ENCODE measurements at regions not wholly inside any gene's neighbourhood (a gene's known extent, or its start where the extent isn't known, plus 50 kb on each side); places are given as distances from the start of the nearest gene placed in this dataset.

DNA sequence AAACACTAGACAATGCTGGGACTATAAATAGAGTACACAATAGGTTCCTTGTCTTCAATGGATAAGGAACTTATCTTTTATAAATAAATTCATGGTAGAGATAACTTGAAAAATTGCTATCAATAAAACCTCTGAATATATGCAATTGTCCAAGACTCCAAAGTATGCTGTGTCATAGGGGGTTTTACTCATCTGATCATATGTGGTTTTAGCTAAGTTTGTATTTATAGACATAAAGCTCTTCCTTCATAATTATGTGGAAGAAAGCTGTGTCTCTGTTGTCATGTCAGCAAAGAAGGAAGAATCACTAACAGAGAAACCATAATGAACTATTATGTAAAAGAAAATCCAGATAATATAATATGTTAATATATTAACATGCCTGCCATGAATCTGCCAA, 111.5 kb upstream of the ATXN7L3B start:
- Histone ChIP-seq H3K27me3 (ENCODE audit: control insufficient read depth in 1 of 2, insufficient read depth in 1 of 2, low read length in 2 of 2) (no peaks in the 10 kb centered on the region), H3K4me3 (ENCODE audit: insufficient read depth in 1 of 2, low read depth in 1 of 2, low read length in 2 of 2) (no peak overlapping the region), H4K8ac (ENCODE audit: low read length) (no peak overlapping the region), H3K36me3 (ENCODE audit: control insufficient read depth in 1 of 2, insufficient read depth in 2 of 2, low read depth in 1 of 2, low read length in 2 of 2) (no peaks in the 10 kb centered on the region), H3K4ac (ENCODE audit: low read depth in 1 of 2, low read length in 2 of 2) (no peak overlapping the region), H2AFZ (ENCODE audit: low read depth, low read length) (no peak overlapping the region), H3K4me2 (ENCODE audit: low read length, poor library complexity, severe bottlenecking) (no peak overlapping the region), H2AK5ac (ENCODE audit: low read length, severe bottlenecking) (no peak overlapping the region), H2BK12ac (ENCODE audit: low read length in 2 of 2) (no peak overlapping the region), H3K4me1 (ENCODE audit: control insufficient read depth, insufficient read depth, low read depth, low read length) (no peaks in the 10 kb centered on the region), H2BK120ac (ENCODE audit: low read depth, low read length) (no peak overlapping the region), H3K9ac (ENCODE audit: low read length) (no peak overlapping the region), H3K18ac (ENCODE audit: low read depth in 1 of 2, low read length in 2 of 2) (no peak overlapping the region), H2BK15ac (ENCODE audit: low read depth, poor library complexity, severe bottlenecking) (no peak overlapping the region), H4K91ac (ENCODE audit: low read length) (no peak overlapping the region), H2BK5ac (ENCODE audit: low read depth, low read length, poor library complexity, severe bottlenecking) (no peak overlapping the region), H3K23ac (ENCODE audit: low read length in 2 of 2) (no peak overlapping the region), H3K79me1 (replicated peaks; ENCODE audit: low read length, poor library complexity, severe bottlenecking) (no peaks in the 10 kb centered on the region), H3K27ac (ENCODE audit: low read length, poor library complexity, severe bottlenecking) (no peak overlapping the region), H3K14ac (ENCODE audit: low read length in 2 of 2) (no peak overlapping the region), H3K9me3 (ENCODE audit: control insufficient read depth, low read length) (no peaks in the 10 kb centered on the region)
- DNase-seq, result no peak

DNA sequence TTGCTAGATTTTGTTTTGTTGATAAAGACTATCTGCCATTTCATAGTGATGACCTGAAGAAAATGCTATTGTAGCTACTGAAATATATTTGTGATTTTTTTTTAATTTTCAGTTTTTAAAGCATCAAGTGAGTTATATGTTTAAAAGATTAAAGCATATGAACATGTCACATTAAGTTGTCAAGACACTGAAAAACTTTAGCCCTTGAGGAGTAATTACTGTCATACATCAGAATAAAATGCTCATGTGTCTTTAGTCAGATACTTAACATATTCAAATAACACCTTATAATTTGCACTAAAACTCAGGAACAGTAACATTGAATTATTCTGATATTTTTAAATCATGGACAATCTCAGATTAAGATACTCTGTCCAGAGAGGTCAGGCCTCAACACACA, 108.1 kb upstream of the ATXN7L3B start:
- H3K4me3 ChIP-seq (ENCODE audit: insufficient read depth in 1 of 2, low read depth in 1 of 2, low read length in 2 of 2), result no peak overlapping the region
- no peak overlapping the region for H3K4me2 ChIP-seq (ENCODE audit: low read length, poor library complexity, severe bottlenecking)
- H2BK15ac ChIP-seq (ENCODE audit: low read depth, poor library complexity, severe bottlenecking), result no peak overlapping the region
- no peak overlapping the region for H3K4ac ChIP-seq (ENCODE audit: low read depth in 1 of 2, low read length in 2 of 2)
- no peak overlapping the region for H2BK5ac ChIP-seq (ENCODE audit: low read depth, low read length, poor library complexity, severe bottlenecking)
- H3K4me1 ChIP-seq (ENCODE audit: control insufficient read depth, insufficient read depth, low read depth, low read length), result no peaks in the 10 kb centered on the region
- H3K14ac ChIP-seq (ENCODE audit: low read length in 2 of 2), result no peak overlapping the region
- H3K27me3 ChIP-seq (ENCODE audit: control insufficient read depth in 1 of 2, insufficient read depth in 1 of 2, low read length in 2 of 2), result no peaks in the 10 kb centered on the region
- H2AK5ac ChIP-seq (ENCODE audit: low read length, severe bottlenecking), result no peak overlapping the region
- H3K18ac ChIP-seq (ENCODE audit: low read depth in 1 of 2, low read length in 2 of 2), result no peak overlapping the region
- DNase-seq, result no peak
- no peak overlapping the region for H4K91ac ChIP-seq (ENCODE audit: low read length)
- H3K79me1 ChIP-seq (replicated peaks; ENCODE audit: low read length, poor library complexity, severe bottlenecking), result no peaks in the 10 kb centered on the region
- no peaks in the 10 kb centered on the region for H3K9me3 ChIP-seq (ENCODE audit: control insufficient read depth, low read length)
- no peak overlapping the region for H3K27ac ChIP-seq (ENCODE audit: low read length, poor library complexity, severe bottlenecking)
- no peak overlapping the region for H3K9ac ChIP-seq (ENCODE audit: low read length)
- H2BK12ac ChIP-seq (ENCODE audit: low read length in 2 of 2), result no peak overlapping the region
- H2BK120ac ChIP-seq (ENCODE audit: low read depth, low read length), result no peak overlapping the region
- H3K36me3 ChIP-seq (ENCODE audit: control insufficient read depth in 1 of 2, insufficient read depth in 2 of 2, low read depth in 1 of 2, low read length in 2 of 2), result no peaks in the 10 kb centered on the region
- H3K23ac ChIP-seq (ENCODE audit: low read length in 2 of 2), result no peak overlapping the region
- no peak overlapping the region for H4K8ac ChIP-seq (ENCODE audit: low read length)
- H2AFZ ChIP-seq (ENCODE audit: low read depth, low read length), result no peak overlapping the region

DNA sequence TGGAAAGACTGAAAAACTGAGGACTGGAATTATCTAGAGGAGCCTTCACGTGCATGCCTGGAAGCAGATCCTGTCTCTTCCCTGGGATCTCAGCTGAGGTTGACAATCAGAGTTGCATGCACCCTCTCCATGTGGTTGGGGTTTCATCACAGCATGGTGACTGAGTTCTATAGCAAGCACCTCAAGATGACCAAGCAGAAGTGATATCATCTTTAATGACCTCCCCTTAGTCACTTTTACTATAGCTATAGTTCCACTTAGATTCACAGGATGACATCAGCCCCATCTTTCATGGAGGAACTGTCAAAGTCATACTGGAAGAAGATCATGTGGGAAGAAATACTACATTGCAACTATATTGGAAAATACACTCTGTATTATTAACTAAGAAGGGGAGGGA, 105.8 kb upstream of the ATXN7L3B start:
- Histone ChIP-seq H3K14ac (ENCODE audit: low read length in 2 of 2) (no peak overlapping the region), H2BK120ac (ENCODE audit: low read depth, low read length) (no peak overlapping the region), H2AFZ (ENCODE audit: low read depth, low read length) (no peak overlapping the region), H4K91ac (ENCODE audit: low read length) (no peak overlapping the region), H3K4me2 (ENCODE audit: low read length, poor library complexity, severe bottlenecking) (no peak overlapping the region), H3K27ac (ENCODE audit: low read length, poor library complexity, severe bottlenecking) (no peak overlapping the region), H4K8ac (ENCODE audit: low read length) (no peak overlapping the region), H2AK5ac (ENCODE audit: low read length, severe bottlenecking) (no peak overlapping the region), H3K36me3 (ENCODE audit: control insufficient read depth in 1 of 2, insufficient read depth in 2 of 2, low read depth in 1 of 2, low read length in 2 of 2) (no peaks in the 10 kb centered on the region), H3K4me1 (ENCODE audit: control insufficient read depth, insufficient read depth, low read depth, low read length) (no peaks in the 10 kb centered on the region), H3K4me3 (ENCODE audit: insufficient read depth in 1 of 2, low read depth in 1 of 2, low read length in 2 of 2) (no peak overlapping the region), H3K79me1 (replicated peaks; ENCODE audit: low read length, poor library complexity, severe bottlenecking) (no peaks in the 10 kb centered on the region), H3K27me3 (ENCODE audit: control insufficient read depth in 1 of 2, insufficient read depth in 1 of 2, low read length in 2 of 2) (no peaks in the 10 kb centered on the region), H3K4ac (ENCODE audit: low read depth in 1 of 2, low read length in 2 of 2) (no peak overlapping the region), H3K18ac (ENCODE audit: low read depth in 1 of 2, low read length in 2 of 2) (no peak overlapping the region), H2BK5ac (ENCODE audit: low read depth, low read length, poor library complexity, severe bottlenecking) (no peak overlapping the region), H3K23ac (ENCODE audit: low read length in 2 of 2) (no peak overlapping the region), H3K9ac (ENCODE audit: low read length) (no peak overlapping the region), H3K9me3 (ENCODE audit: control insufficient read depth, low read length) (no peaks in the 10 kb centered on the region), H2BK15ac (ENCODE audit: low read depth, poor library complexity, severe bottlenecking) (no peak overlapping the region), H2BK12ac (ENCODE audit: low read length in 2 of 2) (no peak overlapping the region)
- peak; percentile 36 for DNase-seq
- 66% methylated on average over 1 of the region's 1 CpG for WGBS

DNA sequence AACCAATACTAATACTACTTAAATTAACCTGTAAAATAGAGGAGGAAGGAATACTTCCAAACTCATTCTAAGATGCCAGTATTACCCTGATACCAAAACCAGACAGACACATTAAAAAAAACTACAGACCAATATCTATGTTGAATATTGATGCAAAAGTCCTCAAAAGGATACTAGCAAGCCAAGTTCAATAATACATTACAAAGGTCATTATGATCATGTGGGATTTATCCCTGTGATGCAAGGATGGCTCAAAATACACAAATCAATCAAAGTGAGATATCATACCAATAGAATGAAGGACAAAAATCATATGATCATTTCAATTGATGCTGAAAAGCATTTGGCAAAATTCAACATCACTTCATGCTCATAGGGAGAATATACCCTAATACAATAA, 97.2 kb upstream of the ATXN7L3B start:
- Histone ChIP-seq H2BK12ac (ENCODE audit: low read length in 2 of 2) (no peak overlapping the region), H2BK120ac (ENCODE audit: low read depth, low read length) (no peak overlapping the region), H3K4me3 (ENCODE audit: insufficient read depth in 1 of 2, low read depth in 1 of 2, low read length in 2 of 2) (no peak overlapping the region), H3K9ac (ENCODE audit: low read length) (no peak overlapping the region), H3K4me1 (ENCODE audit: control insufficient read depth, insufficient read depth, low read depth, low read length) (no peaks in the 10 kb centered on the region), H3K79me1 (replicated peaks; ENCODE audit: low read length, poor library complexity, severe bottlenecking) (no peaks in the 10 kb centered on the region), H3K4ac (ENCODE audit: low read depth in 1 of 2, low read length in 2 of 2) (no peak overlapping the region), H3K18ac (ENCODE audit: low read depth in 1 of 2, low read length in 2 of 2) (no peak overlapping the region), H2BK15ac (ENCODE audit: low read depth, poor library complexity, severe bottlenecking) (no peak overlapping the region), H2AFZ (ENCODE audit: low read depth, low read length) (no peak overlapping the region), H3K14ac (ENCODE audit: low read length in 2 of 2) (no peak overlapping the region), H3K27me3 (ENCODE audit: control insufficient read depth in 1 of 2, insufficient read depth in 1 of 2, low read length in 2 of 2) (no peaks in the 10 kb centered on the region), H3K9me3 (ENCODE audit: control insufficient read depth, low read length) (no peaks in the 10 kb centered on the region), H4K8ac (ENCODE audit: low read length) (no peak overlapping the region), H2AK5ac (ENCODE audit: low read length, severe bottlenecking) (no peak overlapping the region), H3K4me2 (ENCODE audit: low read length, poor library complexity, severe bottlenecking) (no peak overlapping the region), H4K91ac (ENCODE audit: low read length) (no peak overlapping the region), H3K36me3 (ENCODE audit: control insufficient read depth in 1 of 2, insufficient read depth in 2 of 2, low read depth in 1 of 2, low read length in 2 of 2) (no peaks in the 10 kb centered on the region), H3K27ac (ENCODE audit: low read length, poor library complexity, severe bottlenecking) (no peak overlapping the region), H2BK5ac (ENCODE audit: low read depth, low read length, poor library complexity, severe bottlenecking) (no peak overlapping the region), H3K23ac (ENCODE audit: low read length in 2 of 2) (no peak overlapping the region)
- DNase-seq, result no peak

Measured in mesenchymal stem cell (in vitro differentiated cells and primary cell).